Trophoblast cell (in vitro differentiated cells and primary cell): ENCODE measurements at regions not wholly inside any gene's neighbourhood (a gene's known extent, or its start where the extent isn't known, plus 50 kb on each side); places are given as distances from the start of the nearest gene placed in this dataset.

ENCODE experiments used
- DNase-seq, 2 donors: peaks; one replicate each; pipeline ENCODE4 v3.0.0-alpha.2; 2016
- H2AFZ ChIP-seq: 2 replicates; pipeline ENCODE4 v1.6.1; 2013; ENCODE audit warnings: low read length, moderate library complexity, mild to moderate bottlenecking; ENCODE audit not compliant: insufficient read depth, poor library complexity
- H2AK5ac ChIP-seq: 2 replicates; pipeline ENCODE4 v1.6.1; 2013; ENCODE audit warnings: mild to moderate bottlenecking, low read length
- H2BK120ac ChIP-seq: 2 replicates; pipeline ENCODE4 v1.6.1; 2013; ENCODE audit warnings: low read length, mild to moderate bottlenecking, moderate library complexity; ENCODE audit not compliant: insufficient read depth, poor library complexity
- H2BK12ac ChIP-seq: 2 replicates; pipeline ENCODE4 v1.6.1; 2013; ENCODE audit warnings: mild to moderate bottlenecking, low read length, moderate library complexity
- H2BK5ac ChIP-seq: 2 replicates; pipeline ENCODE4 v1.6.1; 2013; ENCODE audit warnings: low read length, low read depth, moderate library complexity, mild to moderate bottlenecking; ENCODE audit not compliant: poor library complexity
- H3K14ac ChIP-seq: 2 replicates; pipeline ENCODE4 v1.6.1; 2013; ENCODE audit warnings: mild to moderate bottlenecking, low read length
- H3K18ac ChIP-seq: 2 replicates; pipeline ENCODE4 v1.6.1; 2013; ENCODE audit warnings: mild to moderate bottlenecking, low read length
- H3K23ac ChIP-seq: 2 replicates; pipeline ENCODE4 v1.6.1; 2013; ENCODE audit warnings: low read length
- H3K27ac ChIP-seq: 2 replicates; pipeline ENCODE4 v1.5.1; 2013; ENCODE audit warnings: low read depth, mild to moderate bottlenecking, inconsistent platforms, low read length, moderate library complexity
- H3K27me3 ChIP-seq: 2 replicates; pipeline ENCODE4 v1.6.1; 2013; ENCODE audit warnings: inconsistent platforms, mild to moderate bottlenecking, low read length, moderate library complexity; ENCODE audit not compliant: insufficient read depth
- H3K36me3 ChIP-seq, 2 experiments: 1 replicate in 1 of 2; 2 replicates in 1 of 2; pipeline ENCODE4 v1.6.1; 2013; ENCODE audit warnings: low read length in 2 of 2, mild to moderate bottlenecking in 2 of 2, moderate library complexity in 1 of 2; ENCODE audit not compliant: insufficient read depth in 2 of 2, control insufficient read depth in 1 of 2
- H3K4ac ChIP-seq: 2 replicates; pipeline ENCODE4 v1.6.1; 2013; ENCODE audit warnings: low read depth, mild to moderate bottlenecking, low read length, moderate library complexity
- H3K4me1 ChIP-seq, 2 experiments: 1 replicate in 1 of 2; 2 replicates in 1 of 2; pipeline ENCODE4 v1.6.1; 2013; ENCODE audit warnings: low read length in 2 of 2, mild to moderate bottlenecking in 2 of 2, moderate library complexity in 1 of 2; ENCODE audit not compliant: insufficient read depth in 2 of 2, control insufficient read depth in 1 of 2
- H3K4me2 ChIP-seq: 2 replicates; pipeline ENCODE4 v1.6.1; 2013; ENCODE audit warnings: inconsistent platforms, mild to moderate bottlenecking, low read length, moderate library complexity
- H3K4me3 ChIP-seq: 2 replicates; pipeline ENCODE4 v1.5.1; 2013; ENCODE audit warnings: mild to moderate bottlenecking, low read depth, low read length, inconsistent platforms
- H3K79me1 ChIP-seq: one replicate; pipeline ENCODE4 v1.6.1; 2013; ENCODE audit warnings: low read length
- H3K79me2 ChIP-seq: 2 replicates; pipeline ENCODE4 v1.6.1; 2013; ENCODE audit warnings: low read length, mild to moderate bottlenecking; ENCODE audit not compliant: control insufficient read depth, insufficient read depth, poor library complexity
- H3K9ac ChIP-seq: 2 replicates; pipeline ENCODE4 v1.6.1; 2013; ENCODE audit warnings: mild to moderate bottlenecking, low read length
- H3K9me3 ChIP-seq: 2 replicates; pipeline ENCODE4 v1.6.1; 2013; ENCODE audit warnings: low read depth, mild to moderate bottlenecking, control low read depth, inconsistent platforms, low read length; ENCODE audit not compliant: insufficient read depth
- H4K12ac ChIP-seq: 2 replicates; pipeline ENCODE4 v1.6.1; 2013; ENCODE audit warnings: low read depth, mild to moderate bottlenecking, low read length, moderate library complexity
- H4K8ac ChIP-seq: 2 replicates; pipeline ENCODE4 v1.6.1; 2013; ENCODE audit warnings: low read depth, mild to moderate bottlenecking, low read length, moderate library complexity
- H4K91ac ChIP-seq: one replicate; pipeline ENCODE4 v1.6.1; 2013; ENCODE audit warnings: low read depth, mild to moderate bottlenecking, low read length, moderate library complexity
- WGBS: extraction: QIAGEN DNeasy Blood & Tissue Kit; methylation state at CpG from one replicate; pipeline ENCODE4 v1.1.7; 2013; ENCODE audit warnings: missing lambda C conversion rate; ENCODE audit not compliant: insufficient read length, insufficient coverage; ENCODE audit errors: extremely low coverage; 5-methylcytosine and 5-hydroxymethylcytosine counted together

GRCh38 chr10:4768416-4768815 lies 57.6 kb upstream of the AKR1E2 start:
- no peak overlapping the region for H3K4me3 ChIP-seq
- no peak for DNase-seq
- H2AK5ac ChIP-seq: no peak overlapping the region
- H3K27ac ChIP-seq: no peak overlapping the region
- H3K79me1 ChIP-seq: peaks cover 7% of the 10 kb centered on the region
- H3K9ac ChIP-seq: no peak overlapping the region
- H3K18ac ChIP-seq: no peak overlapping the region
- H2BK12ac ChIP-seq: no peak overlapping the region
- H2AFZ ChIP-seq: no peak overlapping the region
- H3K36me3 ChIP-seq: no peaks in the 10 kb centered on the region
- H3K79me2 ChIP-seq: no peaks in the 10 kb centered on the region
- H4K12ac ChIP-seq: no peak overlapping the region
- H3K4me1 ChIP-seq: no peaks in the 10 kb centered on the region
- H3K23ac ChIP-seq: no peak overlapping the region
- no CpG with 5 or more reads among the region's 2 CpGs for WGBS
- H2BK120ac ChIP-seq: peak overlapping the region; percentile 3
- no peak overlapping the region for H4K91ac ChIP-seq
- H3K4ac ChIP-seq: no peak overlapping the region
- H2BK5ac ChIP-seq: no peak overlapping the region
- no peak overlapping the region for H3K4me2 ChIP-seq
- H4K8ac ChIP-seq: no peak overlapping the region
- H3K9me3 ChIP-seq: no peaks in the 10 kb centered on the region
- no peak overlapping the region for H3K14ac ChIP-seq
- H3K27me3 ChIP-seq: no peaks in the 10 kb centered on the region

GRCh38 chr10:4767033-4767814 lies 58.8 kb upstream of the AKR1E2 start:
- Histone ChIP-seq H3K14ac (no peak overlapping the region), H3K4me1 (no peaks in the 10 kb centered on the region), H4K8ac (no peak overlapping the region), H3K4me2 (no peak overlapping the region), H3K79me1 (peaks cover 7% of the 10 kb centered on the region), H3K36me3 (no peaks in the 10 kb centered on the region), H3K27ac (peak overlapping the region; percentile 90), H3K4me3 (no peak overlapping the region), H2AK5ac (no peak overlapping the region), H4K91ac (peak overlapping the region; percentile 65), H3K9ac (no peak overlapping the region), H2BK5ac (peak overlapping the region; percentile 60), H3K79me2 (no peaks in the 10 kb centered on the region), H4K12ac (no peak overlapping the region), H2BK120ac (no peak overlapping the region), H3K27me3 (no peaks in the 10 kb centered on the region), H3K4ac (no peak overlapping the region), H2BK12ac (peak overlapping the region; percentile 75), H3K9me3 (no peaks in the 10 kb centered on the region), H2AFZ (no peak overlapping the region), H3K18ac (no peak overlapping the region), H3K23ac (no peak overlapping the region)
- peak in 1 of 2 donors; percentile 55 for DNase-seq
- WGBS: no CpG with 5 or more reads among the region's 7 CpGs

- DNase-seq: no peak
- no peak overlapping the region for H2AK5ac ChIP-seq
- peak overlapping the region; percentile 65 for H4K91ac ChIP-seq
- H2BK12ac ChIP-seq: no peak overlapping the region
- H3K4me1 ChIP-seq: no peaks in the 10 kb centered on the region
- WGBS: no CpG with 5 or more reads among the region's 3 CpGs
- no peak overlapping the region for H3K23ac ChIP-seq
- H3K27me3 ChIP-seq: no peaks in the 10 kb centered on the region
- H2BK120ac ChIP-seq: no peak overlapping the region
- H3K27ac ChIP-seq: peak overlapping the region; percentile 90
- peak overlapping the region; percentile 45 for H3K14ac ChIP-seq
- H3K18ac ChIP-seq: no peak overlapping the region
- H3K9me3 ChIP-seq: no peaks in the 10 kb centered on the region
- peak overlapping the region; percentile 62 for H4K8ac ChIP-seq
- H3K79me2 ChIP-seq: no peaks in the 10 kb centered on the region
- H2AFZ ChIP-seq: no peak overlapping the region
- H2BK5ac ChIP-seq: peak overlapping the region; percentile 60
- peaks cover 7% of the 10 kb centered on the region for H3K79me1 ChIP-seq
- no peaks in the 10 kb centered on the region for H3K36me3 ChIP-seq
- H3K4me3 ChIP-seq: no peak overlapping the region
- H4K12ac ChIP-seq: no peak overlapping the region
- no peak overlapping the region for H3K4ac ChIP-seq
- no peak overlapping the region for H3K9ac ChIP-seq
- no peak overlapping the region for H3K4me2 ChIP-seq
These were observed 59.6 kb upstream of the AKR1E2 start for GRCh38 chr10:4766454-4766853.

GRCh38 chr10:4765428-4765827 lies 60.6 kb upstream of the AKR1E2 start:
- Histone ChIP-seq H2BK12ac (no peak overlapping the region), H3K9me3 (no peaks in the 10 kb centered on the region), H4K91ac (no peak overlapping the region), H2AK5ac (no peak overlapping the region), H3K4me3 (no peak overlapping the region), H3K36me3 (no peaks in the 10 kb centered on the region), H3K23ac (no peak overlapping the region), H3K4ac (no peak overlapping the region), H2BK120ac (no peak overlapping the region), H3K79me1 (peaks cover 7% of the 10 kb centered on the region), H4K12ac (no peak overlapping the region), H3K27me3 (no peaks in the 10 kb centered on the region), H3K27ac (no peak overlapping the region), H3K14ac (no peak overlapping the region), H3K9ac (no peak overlapping the region), H3K18ac (no peak overlapping the region), H4K8ac (no peak overlapping the region), H3K4me1 (no peaks in the 10 kb centered on the region), H3K4me2 (no peak overlapping the region), H2BK5ac (no peak overlapping the region), H3K79me2 (no peaks in the 10 kb centered on the region), H2AFZ (no peak overlapping the region)
- WGBS: no CpG with 5 or more reads among the region's 1 CpG
- no peak for DNase-seq
